Stomach (tissue), 4 donors: ENCODE measurements at regions not wholly inside any gene's neighbourhood (a gene's known extent, or its start where the extent isn't known, plus 50 kb on each side); places are given as distances from the start of the nearest gene placed in this dataset.

Experiments
- EP300 ChIP-seq: sonication (generic); formaldehyde crosslinking; IDR thresholded peaks from one replicate; pipeline ENCODE4 v1.6.1; 2017; ENCODE audit warnings: antibody characterized with exemption
- POLR2A ChIP-seq, 4 donors: fragments of 450-650 bp; IDR thresholded peaks; one replicate each; pipeline ENCODE4 v1.6.1; 2016; ENCODE audit warnings: antibody characterized with exemption in 4 of 4, control low read depth in 2 of 4, mild to moderate bottlenecking in 1 of 4, moderate library complexity in 1 of 4
- POLR2AphosphoS5 ChIP-seq, 3 donors: sonication (generic); formaldehyde crosslinking; IDR thresholded peaks; one replicate each; pipeline ENCODE4 v1.6.1; 2016; ENCODE audit warnings: antibody characterized with exemption in 3 of 3
- TF ChIP-seq, protein P1 (sequence below), 7 experiments: fragments of 450-650 bp in 4 of 7; fragments of 200-600 bp in 3 of 7; sonication (generic) in 3 of 7; IDR thresholded peaks; one replicate each; pipeline ENCODE4 v1.5.1; 2016 to 2019; ENCODE audit warnings: antibody characterized with exemption in 7 of 7, control low read depth in 2 of 7, mild to moderate bottlenecking in 1 of 7

DNA sequence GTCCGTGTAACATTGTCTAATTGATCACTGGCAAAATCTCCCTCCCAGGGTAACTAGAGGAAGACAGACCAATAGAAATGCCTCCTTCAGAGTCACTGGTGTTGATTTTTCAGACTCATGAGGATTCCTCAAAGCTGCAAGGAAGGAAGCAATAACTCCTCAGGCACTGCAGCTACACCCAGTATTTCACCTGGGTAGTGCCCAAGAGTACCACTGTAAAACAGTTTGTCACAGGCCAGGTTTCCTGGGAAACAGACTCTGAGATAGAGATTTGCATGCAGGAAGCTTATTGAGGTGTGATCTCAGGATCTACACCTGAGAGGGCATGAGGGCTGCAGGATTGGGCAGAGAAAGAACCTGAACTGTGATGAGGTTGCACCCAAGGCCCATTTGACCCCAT, 240.7 kb upstream of the ATP6AP2 start:
- TF ChIP-seq, protein P1, sequence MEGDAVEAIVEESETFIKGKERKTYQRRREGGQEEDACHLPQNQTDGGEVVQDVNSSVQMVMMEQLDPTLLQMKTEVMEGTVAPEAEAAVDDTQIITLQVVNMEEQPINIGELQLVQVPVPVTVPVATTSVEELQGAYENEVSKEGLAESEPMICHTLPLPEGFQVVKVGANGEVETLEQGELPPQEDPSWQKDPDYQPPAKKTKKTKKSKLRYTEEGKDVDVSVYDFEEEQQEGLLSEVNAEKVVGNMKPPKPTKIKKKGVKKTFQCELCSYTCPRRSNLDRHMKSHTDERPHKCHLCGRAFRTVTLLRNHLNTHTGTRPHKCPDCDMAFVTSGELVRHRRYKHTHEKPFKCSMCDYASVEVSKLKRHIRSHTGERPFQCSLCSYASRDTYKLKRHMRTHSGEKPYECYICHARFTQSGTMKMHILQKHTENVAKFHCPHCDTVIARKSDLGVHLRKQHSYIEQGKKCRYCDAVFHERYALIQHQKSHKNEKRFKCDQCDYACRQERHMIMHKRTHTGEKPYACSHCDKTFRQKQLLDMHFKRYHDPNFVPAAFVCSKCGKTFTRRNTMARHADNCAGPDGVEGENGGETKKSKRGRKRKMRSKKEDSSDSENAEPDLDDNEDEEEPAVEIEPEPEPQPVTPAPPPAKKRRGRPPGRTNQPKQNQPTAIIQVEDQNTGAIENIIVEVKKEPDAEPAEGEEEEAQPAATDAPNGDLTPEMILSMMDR (IDR thresholded peaks at IDR 0.05), result no peak
- TF ChIP-seq EP300 (no peak), POLR2AphosphoS5 (IDR thresholded peaks at IDR 0.05) (no peak), POLR2A (IDR thresholded peaks at IDR 0.05) (no peak)
